GM18861 (cell line): ENCODE measurements at regions not wholly inside any gene's neighbourhood (a gene's known extent, or its start where the extent isn't known, plus 50 kb on each side); places are given as distances from the start of the nearest gene placed in this dataset.

Experiments used
- ATAC-seq: cut with Tn5 transposase; IDR thresholded peaks from one replicate; pipeline ENCODE4 v1.9.1; 2021; ENCODE audit not compliant: unreplicated experiment

DNA sequence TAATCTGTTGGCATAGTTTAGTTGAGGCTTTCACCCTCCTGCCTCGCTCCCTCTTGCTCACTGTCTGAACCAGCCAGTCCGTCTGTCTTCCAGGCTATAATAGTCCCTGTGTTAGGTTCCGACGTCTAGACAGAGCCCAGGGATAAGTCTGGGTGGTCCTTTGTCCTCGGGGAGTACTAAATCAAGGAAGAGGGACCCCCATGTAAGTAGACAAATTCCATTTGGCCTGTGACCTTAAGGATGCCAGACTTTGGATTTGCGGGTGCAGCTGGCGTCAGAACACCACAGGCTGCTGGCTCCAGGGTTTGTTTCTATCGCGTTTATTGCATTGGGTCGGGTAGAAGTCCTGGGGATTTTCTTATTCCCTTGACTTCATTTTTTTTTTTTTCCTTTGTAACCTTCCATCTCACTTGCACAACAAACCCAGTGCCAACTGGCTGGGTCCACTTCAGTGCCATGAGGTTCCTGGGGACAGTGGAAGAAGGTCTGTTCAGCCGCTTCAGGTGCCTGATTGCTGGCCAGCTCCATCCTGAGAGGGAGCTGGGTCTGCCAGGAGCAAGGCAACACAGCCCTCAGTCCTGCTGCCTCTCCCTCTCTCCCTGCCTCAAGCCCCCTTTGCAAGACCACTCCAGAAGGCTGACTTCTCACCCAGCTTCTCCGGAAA lies 95.4 kb upstream of the KLHL25 start:
- no peak for ATAC-seq

DNA sequence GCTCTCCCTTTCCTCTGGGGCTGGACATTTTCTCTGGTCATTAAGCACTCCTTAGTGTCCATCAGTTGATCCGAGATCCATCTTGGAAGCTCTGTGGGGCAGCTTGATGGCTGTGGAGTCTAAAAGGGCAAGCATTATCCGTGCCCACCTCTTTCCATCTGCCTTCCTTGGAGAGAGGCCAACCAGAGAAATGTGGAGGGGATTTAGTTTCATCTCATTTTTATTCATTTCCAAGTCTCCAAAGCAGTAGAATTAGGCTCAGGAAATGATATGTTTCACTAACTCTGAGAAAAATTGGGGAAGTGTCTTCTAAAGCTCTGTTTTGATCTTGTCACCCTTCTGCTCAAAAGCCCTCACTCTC lies 95.9 kb upstream of the KLHL25 start:
- ATAC-seq, result no peak

DNA sequence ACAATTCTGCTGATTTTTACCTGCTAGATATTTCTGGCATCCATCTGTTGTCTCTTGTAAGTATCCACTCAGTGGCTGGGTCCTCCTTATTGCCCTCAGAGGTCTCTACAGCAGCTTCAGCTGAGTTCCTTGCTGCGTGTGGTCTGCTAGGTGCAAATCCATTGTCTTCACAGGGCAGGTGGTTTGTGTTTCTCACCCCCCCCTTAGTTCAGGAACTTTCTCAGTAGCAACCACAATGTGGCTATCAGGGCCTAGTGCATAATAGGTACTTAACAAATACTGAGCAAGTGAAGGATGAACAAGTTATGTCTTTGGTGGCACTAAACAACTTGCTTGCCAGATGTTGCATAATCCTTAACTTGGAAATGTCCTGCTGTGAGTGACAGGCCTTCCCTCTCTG lies 96.7 kb upstream of the KLHL25 start:
- ATAC-seq, result no peak

DNA sequence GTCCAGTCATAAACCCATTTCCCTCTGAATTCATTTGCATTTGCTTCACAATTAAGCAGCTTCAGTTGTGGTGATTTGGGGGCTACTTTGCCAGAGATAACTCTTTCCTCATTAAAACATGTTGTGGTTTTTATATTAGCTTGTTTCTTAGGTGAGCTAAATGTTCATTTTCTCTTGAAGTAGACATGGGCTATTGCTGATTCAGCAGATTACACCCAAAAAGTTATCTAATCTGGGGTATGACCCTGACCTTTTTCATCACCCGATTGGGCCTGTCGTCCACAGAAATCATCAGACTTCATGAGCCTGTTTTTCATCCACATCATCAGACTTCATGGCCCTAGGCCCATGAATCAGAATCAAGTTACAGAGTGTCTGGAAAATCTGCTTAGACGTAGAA lies 97.5 kb upstream of the KLHL25 start:
- ATAC-seq, result no peak

DNA sequence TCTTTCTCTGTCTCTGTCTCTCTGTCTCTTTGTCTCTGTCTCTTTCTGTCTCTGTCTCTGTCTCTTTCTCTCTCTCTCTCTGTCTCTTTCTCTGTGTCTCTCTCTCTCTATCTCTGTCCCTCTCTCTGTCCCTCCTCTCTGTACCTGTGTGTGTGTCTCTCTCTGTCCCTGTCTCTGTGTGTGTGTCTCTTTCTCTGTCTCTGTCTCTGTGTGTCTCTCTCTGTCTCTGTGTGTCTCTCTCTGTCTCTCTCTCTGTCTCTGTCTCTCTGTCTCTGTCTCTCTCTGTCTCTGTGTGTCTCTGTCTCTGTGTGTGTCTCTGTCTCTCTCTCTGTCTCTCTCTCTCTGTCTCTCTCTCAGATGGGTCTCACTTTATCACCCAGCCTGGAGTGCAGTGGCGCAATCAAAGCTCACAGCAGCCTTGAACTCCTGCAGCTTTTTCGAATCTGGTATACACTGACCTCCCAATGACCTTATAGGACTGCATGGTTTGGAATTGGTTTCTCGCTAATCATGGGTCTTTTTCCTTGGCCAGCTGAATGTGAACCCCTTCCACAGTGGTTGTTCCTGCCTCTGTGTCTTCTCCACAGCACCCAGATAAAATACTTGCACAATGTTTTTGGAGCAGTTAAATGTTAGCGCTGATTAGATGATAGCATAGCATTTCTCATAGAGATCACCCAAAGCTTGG lies 102.6 kb upstream of the KLHL25 start:
- no peak for ATAC-seq

DNA sequence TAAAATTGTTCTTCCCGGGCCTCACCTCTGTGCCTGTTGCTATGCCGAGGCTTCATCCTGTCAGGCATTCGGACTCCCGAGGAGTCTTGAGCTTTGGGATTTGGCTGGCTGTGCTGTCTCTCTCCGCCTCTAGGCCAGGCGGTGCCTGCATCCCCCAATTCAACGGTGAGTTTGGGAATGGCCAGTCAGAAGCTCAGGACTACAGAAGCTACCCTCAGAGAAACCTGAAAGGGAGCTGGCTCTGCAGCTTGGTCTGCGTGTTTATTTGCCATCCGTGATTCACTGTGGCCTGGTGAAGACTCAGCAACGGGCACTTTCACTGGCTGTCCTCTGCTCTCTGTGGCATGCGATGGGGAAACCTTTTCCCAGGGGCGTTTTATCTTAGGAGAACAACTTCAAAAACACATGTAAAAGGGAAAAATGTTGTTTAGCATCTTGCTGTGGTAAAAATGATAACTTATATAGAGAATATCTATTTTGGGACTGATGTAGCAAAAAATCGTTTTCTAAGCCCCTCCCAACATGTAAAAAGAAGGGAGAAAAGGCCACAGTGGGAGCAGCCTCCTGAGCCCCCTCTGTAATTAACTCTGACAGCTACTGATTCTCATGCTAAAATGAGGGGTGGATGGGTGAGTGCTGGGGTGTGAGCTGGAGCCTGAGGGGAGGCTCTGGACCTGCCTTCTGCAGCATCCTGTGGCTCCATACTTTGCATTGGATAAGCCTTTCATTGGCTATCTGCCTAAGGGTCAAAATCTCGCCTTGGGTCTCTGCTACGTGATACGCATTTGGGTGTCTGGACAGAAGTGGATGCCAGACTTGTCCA lies 103.4 kb upstream of the KLHL25 start:
- ATAC-seq, result no peak

DNA sequence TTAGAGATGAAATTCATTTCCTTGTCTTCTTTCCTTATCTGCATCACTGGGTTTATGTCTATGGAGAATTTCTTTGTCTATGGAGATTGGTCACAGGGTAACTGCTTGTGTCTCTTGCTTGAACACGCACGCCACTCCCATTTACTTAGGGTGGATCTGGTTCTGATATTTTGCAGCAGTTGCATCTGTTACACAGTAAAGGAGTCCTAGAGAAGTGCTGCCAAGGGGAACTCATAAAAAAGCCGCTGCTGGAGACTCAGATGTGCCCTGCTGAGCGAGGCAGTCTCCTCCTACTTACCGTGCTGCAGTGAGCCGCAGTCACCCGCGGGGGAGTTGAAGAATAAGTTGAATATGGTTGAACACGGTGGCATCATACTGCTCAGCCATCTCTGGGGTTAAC lies 105.2 kb upstream of the KLHL25 start:
- ATAC-seq, result no peak

DNA sequence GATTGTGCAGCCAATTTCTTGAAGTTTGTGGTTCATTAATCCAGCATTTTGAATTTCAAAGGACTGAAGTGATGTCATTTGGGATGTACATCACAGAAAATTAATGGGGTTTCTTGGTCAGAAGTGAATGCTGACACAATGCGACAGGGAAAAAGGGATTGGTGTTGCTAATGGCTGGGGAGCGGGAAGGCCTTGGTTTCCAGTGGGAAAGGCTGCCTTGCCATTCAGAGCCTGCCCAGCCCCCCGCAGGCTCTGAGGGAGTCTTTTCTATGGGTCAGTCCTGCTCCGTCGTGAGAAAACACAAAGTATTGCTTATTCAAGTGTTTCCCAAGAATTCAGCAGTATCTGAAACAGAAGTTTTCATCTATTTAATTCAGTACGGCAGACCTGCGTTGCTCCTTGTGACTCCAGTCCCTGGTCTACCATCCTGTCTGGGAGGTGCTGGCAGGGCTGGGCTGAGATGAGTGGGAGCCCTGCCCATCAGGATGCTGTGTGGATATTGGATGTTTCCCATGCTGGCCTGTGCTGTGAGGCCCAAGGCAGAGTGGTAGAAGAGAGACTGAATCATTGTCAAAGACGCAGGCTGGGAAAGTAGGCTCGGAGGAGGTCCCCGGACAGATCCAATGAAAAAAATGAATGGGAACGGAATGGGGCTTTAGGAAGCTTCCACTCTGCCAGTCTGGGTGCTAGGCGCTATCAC lies 111.2 kb upstream of the KLHL25 start:
- no peak for ATAC-seq

DNA sequence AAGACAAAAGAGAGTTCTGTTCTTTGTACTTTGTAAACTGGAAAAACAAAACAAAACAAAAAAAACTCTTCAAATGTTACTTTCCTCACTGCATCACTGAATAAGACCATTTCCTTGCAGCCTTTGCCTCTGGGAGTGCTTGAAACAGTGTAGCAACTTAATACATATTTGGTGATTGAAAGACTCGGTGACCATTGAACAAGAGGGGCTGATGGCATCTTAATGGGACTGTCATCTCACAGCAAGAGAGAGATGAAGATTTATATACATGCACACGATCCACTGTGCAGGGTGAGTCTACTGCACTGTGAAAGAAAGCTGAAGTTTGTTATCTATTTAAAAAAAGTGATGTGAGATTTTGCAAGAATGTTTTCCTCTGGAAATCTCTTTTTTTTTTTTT lies 111.9 kb upstream of the KLHL25 start:
- ATAC-seq, result no peak

DNA sequence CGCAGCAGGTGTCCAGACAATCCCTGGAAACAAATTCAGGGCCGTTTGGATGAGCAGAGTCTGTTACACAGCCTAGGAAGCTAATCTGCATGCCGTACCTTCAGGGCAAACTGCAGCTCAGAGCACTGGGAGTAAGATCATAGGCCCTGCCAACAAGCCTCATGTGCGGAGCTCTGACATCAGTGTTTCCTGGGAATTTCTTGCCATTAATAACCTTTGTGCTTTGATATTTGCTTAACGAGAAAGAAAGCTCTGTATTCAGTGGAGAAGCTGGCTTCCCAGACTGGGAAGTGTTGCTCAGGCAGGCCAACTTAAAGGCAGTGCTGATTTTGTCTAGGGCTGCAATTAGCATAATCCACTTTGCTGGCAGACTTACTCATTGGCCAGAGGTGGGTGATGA lies 116.1 kb upstream of the KLHL25 start:
- ATAC-seq, result no peak

DNA sequence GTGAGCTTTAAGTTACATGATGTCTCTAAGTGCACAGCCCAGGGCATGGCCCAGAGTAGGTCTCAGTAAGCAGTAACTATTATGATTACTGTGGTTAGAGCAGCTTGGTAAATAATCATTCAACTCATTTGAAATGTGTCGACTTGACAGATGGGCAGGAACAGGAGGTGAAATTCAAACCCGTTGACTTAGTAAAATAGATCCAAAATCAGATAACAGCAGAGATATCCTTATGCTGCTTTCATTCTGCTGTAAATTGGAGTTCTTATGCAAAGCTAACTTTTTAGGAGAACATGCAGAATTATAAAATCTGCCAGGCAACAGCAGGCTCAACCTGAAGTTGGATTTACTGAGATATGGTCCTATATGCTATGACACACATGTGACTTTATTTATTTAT lies 118.7 kb upstream of the KLHL25 start:
- ATAC-seq, result no peak

DNA sequence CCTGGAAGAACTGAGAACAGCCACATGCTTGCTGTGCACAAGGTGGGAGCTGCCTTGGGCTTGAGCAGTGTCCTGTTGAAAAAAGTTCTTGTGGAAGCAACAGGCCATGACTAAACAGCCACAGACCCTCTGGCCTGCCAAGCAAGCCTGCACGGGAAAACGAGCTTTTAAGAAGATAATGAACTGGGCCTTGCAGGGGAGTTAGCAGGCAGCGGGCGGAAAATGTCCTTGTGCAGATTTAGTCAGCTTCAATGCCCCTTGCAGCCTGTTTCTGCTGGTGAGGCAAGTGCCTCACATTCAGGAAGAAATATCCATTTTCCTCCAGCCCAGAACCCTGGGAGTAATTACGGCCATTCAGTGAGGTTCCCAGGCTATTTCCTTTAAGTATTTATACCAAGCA lies 126.2 kb upstream of the KLHL25 start:
- no peak for ATAC-seq

DNA sequence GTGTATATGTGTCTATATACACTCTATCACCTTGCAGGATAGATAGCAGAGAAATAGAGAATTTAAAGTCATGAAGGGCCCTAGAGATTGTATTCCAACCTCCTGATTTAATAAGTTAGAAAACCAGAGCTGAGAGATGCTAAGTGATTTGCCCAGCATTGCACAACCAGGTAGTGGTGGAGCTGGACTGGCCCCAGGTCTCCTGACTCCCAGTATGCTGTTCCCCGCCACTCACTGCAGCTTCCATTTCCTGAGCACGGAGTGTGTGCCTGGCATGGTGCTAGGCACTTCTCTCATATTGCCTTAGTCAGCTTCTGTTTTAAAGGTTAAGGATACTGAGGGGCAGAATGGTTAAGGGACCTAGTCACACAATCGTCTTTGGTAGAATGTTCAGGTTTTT lies 129.4 kb upstream of the KLHL25 start:
- ATAC-seq, result no peak

DNA sequence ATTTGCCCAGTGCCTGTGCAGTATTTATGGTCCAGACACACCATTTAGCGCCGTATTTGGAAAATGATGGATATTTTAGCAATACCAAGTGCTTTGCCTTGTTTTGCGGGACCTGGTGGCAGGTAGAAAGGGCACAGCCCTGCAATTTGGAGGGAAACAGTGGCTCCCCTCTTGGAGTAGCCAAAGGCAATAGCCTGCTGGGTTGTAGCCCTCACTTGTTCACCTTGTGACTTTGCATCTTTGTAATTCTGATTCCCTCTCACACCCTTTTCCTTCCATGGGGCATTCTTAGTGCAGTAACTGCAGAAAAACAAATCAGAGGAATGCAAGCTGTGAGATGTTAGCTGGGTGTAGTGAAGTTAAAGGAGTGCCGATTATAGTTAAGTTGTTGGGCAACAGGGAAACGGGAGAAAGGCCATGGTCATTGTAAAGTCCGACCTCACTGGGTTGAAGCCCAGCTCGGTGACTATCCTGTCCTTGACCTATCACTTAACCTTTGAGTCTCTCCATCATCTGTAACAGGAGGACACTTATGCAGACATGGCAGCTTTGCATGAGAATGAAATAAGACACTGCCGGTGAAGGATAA lies 131.0 kb upstream of the KLHL25 start:
- no peak for ATAC-seq

DNA sequence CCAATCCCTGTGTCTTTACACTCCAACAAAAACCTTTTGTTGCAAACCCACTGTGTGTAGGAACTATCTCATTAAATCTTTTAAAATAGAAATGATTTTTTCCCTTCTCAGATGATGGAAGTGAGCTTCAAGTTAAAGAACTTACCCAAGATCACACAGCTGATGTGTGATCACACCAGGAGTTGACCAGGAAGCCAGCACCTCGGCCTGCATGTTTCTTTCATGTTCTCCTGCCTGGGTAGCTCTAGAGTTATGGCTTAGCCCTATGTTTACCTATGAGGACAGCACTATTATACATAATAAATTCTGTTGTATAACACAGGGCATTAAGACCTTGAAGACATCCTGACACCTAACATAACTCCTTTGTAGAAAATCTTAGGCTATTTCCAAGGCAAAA lies 132.1 kb upstream of the KLHL25 start:
- ATAC-seq, result no peak

DNA sequence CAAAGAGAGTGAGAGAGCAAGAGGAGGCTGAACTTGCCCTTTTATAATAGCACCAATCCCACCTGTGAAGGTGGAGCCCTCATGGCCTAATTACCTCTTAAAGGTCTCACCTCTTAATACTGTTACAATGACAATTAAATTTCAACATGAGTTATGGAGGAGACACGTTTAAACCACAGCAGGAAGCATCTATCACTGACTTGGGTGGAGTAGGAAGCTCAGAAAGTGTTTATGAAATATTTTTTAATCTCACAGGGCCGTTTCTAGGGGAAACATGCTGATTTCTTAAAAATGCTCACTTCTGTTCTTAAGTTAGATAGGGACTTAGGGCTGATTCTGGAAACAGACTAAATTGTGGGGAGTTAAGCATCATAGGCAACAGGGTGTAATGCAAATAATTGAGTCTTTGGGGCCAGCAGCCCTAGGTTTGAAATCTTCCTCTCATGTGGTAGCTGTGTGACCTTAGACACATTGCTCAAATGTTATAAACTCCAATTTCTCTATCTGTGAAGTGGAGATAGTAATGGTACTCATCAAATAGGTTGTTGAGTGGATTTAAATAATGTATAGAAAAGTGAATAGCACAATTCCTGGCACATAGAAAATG lies 133.3 kb upstream of the KLHL25 start:
- ATAC-seq, result no peak

DNA sequence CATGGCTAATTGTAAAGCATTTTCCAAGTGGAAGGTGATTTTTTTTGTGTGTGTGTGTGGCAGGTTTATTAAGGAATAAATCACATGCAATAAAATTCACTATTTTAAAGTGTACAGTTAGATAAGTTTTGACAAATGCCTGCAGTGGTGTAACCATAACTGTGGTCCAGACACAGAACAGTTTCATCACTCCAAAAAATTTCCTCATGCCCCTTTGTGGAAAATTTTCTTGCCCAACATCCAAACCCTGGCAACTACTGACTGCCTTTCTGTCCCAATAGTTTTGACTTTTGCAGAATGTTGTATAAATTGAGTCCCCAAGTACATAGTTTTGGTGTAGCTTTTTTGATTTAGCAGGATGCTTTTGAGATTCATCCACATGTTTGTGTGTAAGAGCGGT lies 135.1 kb upstream of the KLHL25 start:
- ATAC-seq, result no peak

DNA sequence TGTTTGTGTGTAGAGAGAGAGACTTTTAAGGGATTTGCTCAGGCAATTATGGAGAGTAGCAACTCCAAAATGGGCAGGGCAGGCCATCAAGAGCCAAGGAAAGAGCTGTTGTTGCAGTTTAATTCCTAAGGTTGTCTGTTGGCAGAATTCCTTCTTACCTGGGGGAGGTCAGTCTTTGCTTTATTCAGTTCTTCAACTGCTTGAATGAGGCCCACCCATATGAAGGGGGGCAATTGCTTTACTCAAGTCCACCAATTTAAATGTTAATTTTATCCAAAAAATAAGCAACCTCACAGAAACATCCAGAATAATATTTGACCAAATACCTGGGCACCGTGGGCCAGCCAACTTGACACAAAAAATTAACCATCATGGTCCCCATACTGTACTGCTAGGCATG lies 137.7 kb upstream of the KLHL25 start:
- ATAC-seq, result no peak

DNA sequence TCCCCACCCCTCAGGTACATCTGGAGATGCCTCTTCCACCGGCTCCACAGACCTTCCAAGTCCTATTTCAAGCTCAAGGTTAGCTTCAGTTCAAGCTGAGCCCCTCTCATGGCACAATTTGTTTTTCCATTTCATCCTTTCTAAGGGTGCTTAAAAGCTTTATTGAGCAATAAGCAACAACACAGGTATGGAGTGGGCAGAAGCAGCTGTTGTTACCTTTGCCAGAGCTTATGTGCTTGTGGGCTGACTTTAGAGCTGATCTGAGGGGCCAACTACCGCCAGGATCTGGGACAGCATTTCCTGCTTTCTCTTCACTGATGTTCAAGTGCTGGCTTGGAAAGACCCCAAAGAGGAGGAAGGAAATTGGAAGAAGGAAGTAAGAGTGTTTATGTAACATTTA lies 140.0 kb upstream of the KLHL25 start:
- no peak for ATAC-seq

DNA sequence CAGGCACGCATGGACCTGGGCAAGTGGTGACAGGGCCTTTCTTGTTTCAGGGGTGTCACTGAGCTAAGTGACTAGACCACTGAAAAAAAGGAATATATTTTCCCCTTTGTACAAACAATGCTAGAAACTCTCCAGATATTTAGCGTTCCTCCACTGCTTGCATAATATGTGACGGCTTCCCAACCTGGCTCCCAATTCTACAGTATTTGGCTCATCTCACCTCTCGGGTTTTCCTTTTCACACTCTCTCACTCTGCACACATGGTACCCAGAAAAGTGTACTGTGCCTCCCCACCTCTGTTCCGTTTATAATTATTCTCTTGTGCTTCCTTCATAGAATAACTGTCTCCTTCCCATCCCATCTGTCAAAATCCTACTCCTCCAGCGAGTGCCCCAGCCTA lies 140.5 kb upstream of the KLHL25 start:
- ATAC-seq, result no peak

DNA sequence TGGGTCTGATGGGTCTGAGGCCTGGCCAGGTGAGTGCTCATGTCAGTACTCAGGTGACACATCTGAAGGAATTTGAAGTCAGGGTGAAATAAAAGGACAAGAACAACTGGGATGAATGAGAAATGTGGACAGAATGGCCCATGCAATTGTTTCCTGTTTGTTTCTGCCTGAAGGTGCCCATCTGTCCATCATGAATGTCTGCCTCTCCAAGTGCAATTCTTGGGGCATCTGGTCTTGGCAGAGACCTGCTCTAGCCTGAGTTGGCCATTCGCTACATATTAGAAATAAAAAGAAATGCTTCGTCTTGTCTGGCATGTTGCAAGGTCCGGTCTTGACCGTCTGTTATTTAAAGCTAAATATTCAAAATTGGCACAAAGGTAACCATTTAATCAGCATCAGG lies 142.0 kb upstream of the AGBL1 start:
- no peak for ATAC-seq
